Adrenal gland (tissue), 9 donors: ENCODE measurements at regions not wholly inside any gene's neighbourhood (a gene's known extent, or its start where the extent isn't known, plus 50 kb on each side); places are given as distances from the start of the nearest gene placed in this dataset.

ENCODE experiments used
- DNase-seq, 7 donors: peaks; one replicate each; pipeline ENCODE4 v3.0.0-alpha.2; 2019 to 2020
- H3K27ac ChIP-seq, 5 donors: fragments of 200-600 bp; sonication (generic) in 4 of 5; 1 replicate in 3 of 5; 2 replicates in 2 of 5; pipeline versions ENCODE4 v1.5.1 to v1.8.0; 2016 to 2020; ENCODE audit warnings: mild to moderate bottlenecking in 1 of 5
- H3K27me3 ChIP-seq: fragments of 200-600 bp; 2 replicates; pipeline ENCODE4 v1.8.0; 2021
- H3K36me3 ChIP-seq, 2 donors: fragments of 200-600 bp; replicated peaks in 1 of 2; 1 replicate in 1 of 2; 2 replicates in 1 of 2; pipeline versions ENCODE4 v1.5.1 to v1.8.0; 2018 to 2022
- H3K4me1 ChIP-seq, 2 donors: fragments of 200-600 bp; replicated peaks in 1 of 2; 1 replicate in 1 of 2; 2 replicates in 1 of 2; pipeline versions ENCODE4 v1.5.1 to v1.8.0; 2018 to 2021
- H3K4me3 ChIP-seq, 4 donors: fragments of 200-600 bp; sonication (generic) in 3 of 4; one replicate each; pipeline ENCODE4 v1.5.1; 2016 to 2018
- H3K9me3 ChIP-seq, 3 donors: fragments of 200-600 bp; sonication (generic) in 1 of 3; replicated peaks in 1 of 3; 1 replicate in 2 of 3; 2 replicates in 1 of 3; pipeline versions ENCODE4 v1.5.1 to v1.8.0; 2016 to 2021
- POLR2A ChIP-seq, 2 donors: fragments of 450-650 bp; IDR thresholded peaks; one replicate each; pipeline ENCODE4 v1.6.1; 2017; ENCODE audit warnings: antibody characterized with exemption in 2 of 2, mild to moderate bottlenecking in 2 of 2, moderate library complexity in 1 of 2
- WGBS, 4 donors: extraction: QIAGEN DNeasy Blood & Tissue Kit in 2 of 4; methylation state at CpG; one replicate each; pipeline versions ENCODE4 v1.1.5 to v1.1.7; 2013 to 2017; 5-methylcytosine and 5-hydroxymethylcytosine counted together
- intact Hi-C, 2 donors: fragments of 100-400 bp; cut with DNase I; formaldehyde crosslinking; loops; one replicate each; pipeline versions ENCODE4 v1.14.1 to v1.15.0; 2022 to 2023
- TF ChIP-seq, protein P1 (sequence below), 6 experiments: fragments of 450-650 bp in 4 of 6; fragments of 200-600 bp in 2 of 6; sonication (generic) in 1 of 6; IDR thresholded peaks; 1 replicate in 5 of 6; 2 replicates in 1 of 6; pipeline versions ENCODE4 v1.5.1 to v1.8.0; 2016 to 2021; ENCODE audit warnings: antibody characterized with exemption in 6 of 6, mild to moderate bottlenecking in 2 of 6, moderate library complexity in 1 of 6
- donor health status: healthy with polysubstance abuse.
- donor health status: Bipolar disorder and iron deficiency.
- donor health status: DM: yes; HTN: yes; CAD: no.
- donor health status: DM: no; HTN: no; CAD: no.
- donor health status: DM: no; HTN: no; CAD: no.

DNA sequence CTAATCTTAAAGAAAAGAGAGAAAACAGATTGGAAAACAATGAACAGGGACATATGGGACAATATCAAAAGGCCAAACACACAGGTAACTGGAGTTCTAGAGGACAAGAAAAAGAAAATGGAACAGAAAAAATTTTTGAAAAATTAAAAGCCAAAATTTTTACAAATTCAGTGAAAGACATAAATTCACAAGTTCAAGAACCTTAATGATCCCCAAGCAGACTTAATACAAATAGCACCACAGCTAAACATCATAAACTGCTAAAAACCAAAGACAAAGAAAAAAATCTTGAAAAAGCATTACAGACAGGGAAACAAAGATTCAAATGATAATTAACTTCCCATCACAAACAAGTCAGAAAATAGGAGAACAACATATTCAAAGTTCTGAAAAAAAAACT, 338.5 kb upstream of the SLC30A5 start:
- Histone ChIP-seq H3K36me3 (no peaks in the 10 kb centered on the region), H3K9me3 (peaks cover 0 to 8% (median 0%) of the 10 kb centered on the region in 3 donors), H3K27me3 (no peaks in the 10 kb centered on the region), H3K27ac (no peak overlapping the region), H3K4me1 (no peaks in the 10 kb centered on the region), H3K4me3 (no peak overlapping the region)
- TF ChIP-seq, protein P1, sequence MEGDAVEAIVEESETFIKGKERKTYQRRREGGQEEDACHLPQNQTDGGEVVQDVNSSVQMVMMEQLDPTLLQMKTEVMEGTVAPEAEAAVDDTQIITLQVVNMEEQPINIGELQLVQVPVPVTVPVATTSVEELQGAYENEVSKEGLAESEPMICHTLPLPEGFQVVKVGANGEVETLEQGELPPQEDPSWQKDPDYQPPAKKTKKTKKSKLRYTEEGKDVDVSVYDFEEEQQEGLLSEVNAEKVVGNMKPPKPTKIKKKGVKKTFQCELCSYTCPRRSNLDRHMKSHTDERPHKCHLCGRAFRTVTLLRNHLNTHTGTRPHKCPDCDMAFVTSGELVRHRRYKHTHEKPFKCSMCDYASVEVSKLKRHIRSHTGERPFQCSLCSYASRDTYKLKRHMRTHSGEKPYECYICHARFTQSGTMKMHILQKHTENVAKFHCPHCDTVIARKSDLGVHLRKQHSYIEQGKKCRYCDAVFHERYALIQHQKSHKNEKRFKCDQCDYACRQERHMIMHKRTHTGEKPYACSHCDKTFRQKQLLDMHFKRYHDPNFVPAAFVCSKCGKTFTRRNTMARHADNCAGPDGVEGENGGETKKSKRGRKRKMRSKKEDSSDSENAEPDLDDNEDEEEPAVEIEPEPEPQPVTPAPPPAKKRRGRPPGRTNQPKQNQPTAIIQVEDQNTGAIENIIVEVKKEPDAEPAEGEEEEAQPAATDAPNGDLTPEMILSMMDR (IDR thresholded peaks at IDR 0.05) = no peak
- no peak for TF ChIP-seq POLR2A (IDR thresholded peaks at IDR 0.05)
- no peak for DNase-seq
- intact Hi-C loops = no loop called here

DNA sequence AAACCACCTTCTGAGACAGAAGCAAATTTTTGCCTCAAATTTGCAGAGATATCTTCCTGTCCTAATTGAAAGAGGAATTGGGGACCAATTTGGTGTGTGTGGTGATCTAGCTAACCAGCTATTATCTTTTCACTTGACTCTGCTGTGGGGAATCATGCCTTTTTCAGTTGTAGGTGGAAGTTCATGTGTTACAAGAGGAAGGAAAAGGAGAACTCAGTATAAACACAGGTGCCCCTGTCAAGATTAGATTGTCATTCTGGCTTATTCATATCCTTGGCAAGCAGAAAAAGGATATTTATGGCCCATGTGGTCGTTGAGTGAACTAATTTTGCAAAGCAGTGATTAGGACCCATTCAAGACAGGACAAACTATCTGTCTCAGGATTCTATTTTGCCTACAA, 336.8 kb upstream of the SLC30A5 start:
- H3K4me3 ChIP-seq = no peak overlapping the region
- H3K27me3 ChIP-seq = no peaks in the 10 kb centered on the region
- no peaks in the 10 kb centered on the region for H3K4me1 ChIP-seq
- no peak for TF ChIP-seq POLR2A (IDR thresholded peaks at IDR 0.05)
- TF ChIP-seq, protein P1 (IDR thresholded peaks at IDR 0.05) = no peak
- intact Hi-C loops = no loop called here
- 7 to 17% (median 11%) methylated on average over 1 of the region's 1 CpG for WGBS, 4 donors
- peaks cover 0 to 8% (median 0%) of the 10 kb centered on the region in 3 donors for H3K9me3 ChIP-seq
- H3K27ac ChIP-seq = no peak overlapping the region
- H3K36me3 ChIP-seq = no peaks in the 10 kb centered on the region
- no peak for DNase-seq

DNA sequence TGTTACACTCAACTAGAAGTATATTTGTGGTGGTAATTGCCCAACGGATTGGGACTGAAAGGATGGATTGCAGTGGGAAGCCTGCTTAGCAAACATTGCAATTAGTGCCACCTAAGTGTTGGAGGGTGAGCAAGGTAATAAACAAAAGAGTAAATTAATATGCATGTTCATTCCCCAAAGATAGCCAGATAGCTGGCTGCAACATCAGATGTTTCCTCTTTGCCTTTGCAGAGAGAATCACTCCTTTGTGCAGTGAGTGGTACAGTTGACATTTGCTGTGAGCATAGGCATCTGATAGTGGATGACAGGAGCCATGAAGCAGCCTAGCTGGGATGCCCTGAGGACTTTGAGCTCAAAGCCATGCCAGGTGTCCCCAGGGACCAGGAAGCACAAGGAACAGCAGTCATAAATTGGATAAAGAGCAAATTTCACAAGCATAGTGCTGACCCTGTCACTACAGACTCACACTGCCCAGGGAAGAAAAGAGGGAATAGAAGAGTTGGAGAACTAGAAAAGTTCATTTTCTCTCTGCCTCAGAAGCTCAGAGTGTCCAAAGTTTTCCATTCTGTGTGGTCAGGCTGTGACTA, 336.1 kb upstream of the SLC30A5 start:
- no peaks in the 10 kb centered on the region for H3K27me3 ChIP-seq
- no peak overlapping the region for H3K4me3 ChIP-seq
- H3K27ac ChIP-seq = no peak overlapping the region
- no peaks in the 10 kb centered on the region for H3K36me3 ChIP-seq
- no peaks in the 10 kb centered on the region for H3K4me1 ChIP-seq
- intact Hi-C loops = no loop called here
- WGBS, 4 donors = 46 to 72% (median 64%) methylated on average over 1 of the region's 1 CpG
- DNase-seq = no peak
- TF ChIP-seq POLR2A (IDR thresholded peaks at IDR 0.05) = no peak
- TF ChIP-seq, protein P1 (IDR thresholded peaks at IDR 0.05) = no peak
- peaks cover 0 to 8% (median 0%) of the 10 kb centered on the region in 3 donors for H3K9me3 ChIP-seq

DNA sequence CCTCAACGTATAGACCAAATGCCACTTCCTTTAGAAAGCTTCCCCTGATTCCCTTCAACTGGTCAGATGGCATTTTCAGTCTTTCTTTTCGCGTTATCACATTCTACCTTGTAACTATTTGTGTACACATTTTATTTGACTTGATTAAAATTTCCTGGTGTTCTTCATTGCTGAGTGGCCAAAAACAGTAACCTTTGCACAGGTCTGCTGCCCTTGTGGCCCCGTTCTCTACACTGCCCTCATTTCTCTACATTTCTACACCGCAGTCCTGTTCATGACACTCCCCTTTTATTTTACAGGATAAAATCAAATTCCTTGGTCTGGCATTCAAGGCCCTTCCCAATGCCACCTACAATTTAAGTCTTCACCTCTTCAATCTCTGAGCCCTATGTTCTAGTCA, 334.2 kb upstream of the SLC30A5 start:
- no peaks in the 10 kb centered on the region for H3K27me3 ChIP-seq
- 81 to 89% (median 83%) methylated on average over 5 of the region's 5 CpGs for WGBS, 4 donors
- H3K36me3 ChIP-seq = no peaks in the 10 kb centered on the region
- intact Hi-C loops = no loop called here
- H3K4me3 ChIP-seq = no peak overlapping the region
- H3K27ac ChIP-seq = no peak overlapping the region
- DNase-seq = no peak
- peaks cover 0 to 8% (median 0%) of the 10 kb centered on the region in 3 donors for H3K9me3 ChIP-seq
- no peaks in the 10 kb centered on the region for H3K4me1 ChIP-seq
- TF ChIP-seq, protein P1 (IDR thresholded peaks at IDR 0.05) = no peak
- no peak for TF ChIP-seq POLR2A (IDR thresholded peaks at IDR 0.05)
